ENCODE measurements at regions not wholly inside any gene's neighbourhood (a gene's known extent, or its start where the extent isn't known, plus 50 kb on each side); places are given as distances from the start of the nearest gene placed in this dataset.

GRCh38 chr18:78634061-78634696 lies 345.4 kb upstream of the SALL3 start:
- Histone ChIP-seq H3K36me3 (ENCODE audit: control insufficient read depth, low read length) (no peaks in the 10 kb centered on the region), H3F3A (ENCODE audit: control insufficient read depth, insufficient read depth) (no peaks in the 10 kb centered on the region), H3K9me2 (replicated peaks; ENCODE audit: control insufficient read depth, low read length) (no peaks in the 10 kb centered on the region), H3K79me2 (ENCODE audit: control insufficient read depth, low read length) (no peaks in the 10 kb centered on the region), H3K27me3 (ENCODE audit: control insufficient read depth, low read length) (no peaks in the 10 kb centered on the region), H3K4me2 (ENCODE audit: low read length) (no peak overlapping the region), H3K27ac (ENCODE audit: low read depth, low read length) (no peak overlapping the region), H3K4me3 (ENCODE audit: low read length) (no peak overlapping the region), H3K4me1 (ENCODE audit: control insufficient read depth, low read length) (peaks cover 4% of the 10 kb centered on the region), H3K9me3 (ENCODE audit: control insufficient read depth, insufficient read depth, low read length) (peaks cover 11% of the 10 kb centered on the region; the same call in 1 of the 2 replicates), H4K20me1 (ENCODE audit: control insufficient read depth, insufficient read depth, low read depth, low read length) (no peaks in the 10 kb centered on the region)
- no peak for TF ChIP-seq CTCF (IDR thresholded peaks at IDR 0.05; ENCODE audit: low read depth, low read length, poor library complexity, severe bottlenecking)
- TF ChIP-seq EZH2phosphoT487 (IDR thresholded peaks at IDR 0.05; ENCODE audit: borderline replicate concordance, low read length) = no peak

GRCh38 chr18:78635093-78635800 lies 344.4 kb upstream of the SALL3 start:
- no peaks in the 10 kb centered on the region for H4K20me1 ChIP-seq (ENCODE audit: control insufficient read depth, insufficient read depth, low read depth, low read length)
- H3K79me2 ChIP-seq (ENCODE audit: control insufficient read depth, low read length) = no peaks in the 10 kb centered on the region
- H3K4me2 ChIP-seq (ENCODE audit: low read length) = no peak overlapping the region
- H3F3A ChIP-seq (ENCODE audit: control insufficient read depth, insufficient read depth) = no peaks in the 10 kb centered on the region
- H3K4me3 ChIP-seq (ENCODE audit: low read length) = no peak overlapping the region
- H3K9me3 ChIP-seq (ENCODE audit: control insufficient read depth, insufficient read depth, low read length) = peaks cover 11% of the 10 kb centered on the region; the same call in 1 of the 2 replicates
- no peak overlapping the region for H3K27ac ChIP-seq (ENCODE audit: low read depth, low read length)
- no peaks in the 10 kb centered on the region for H3K27me3 ChIP-seq (ENCODE audit: control insufficient read depth, low read length)
- H3K9me2 ChIP-seq (replicated peaks; ENCODE audit: control insufficient read depth, low read length) = no peaks in the 10 kb centered on the region
- no peaks in the 10 kb centered on the region for H3K36me3 ChIP-seq (ENCODE audit: control insufficient read depth, low read length)
- TF ChIP-seq EZH2phosphoT487 (IDR thresholded peaks at IDR 0.05; ENCODE audit: borderline replicate concordance, low read length) = no peak
- TF ChIP-seq CTCF (IDR thresholded peaks at IDR 0.05; ENCODE audit: low read depth, low read length, poor library complexity, severe bottlenecking) = no peak
- peaks cover 4% of the 10 kb centered on the region for H3K4me1 ChIP-seq (ENCODE audit: control insufficient read depth, low read length)

DNA sequence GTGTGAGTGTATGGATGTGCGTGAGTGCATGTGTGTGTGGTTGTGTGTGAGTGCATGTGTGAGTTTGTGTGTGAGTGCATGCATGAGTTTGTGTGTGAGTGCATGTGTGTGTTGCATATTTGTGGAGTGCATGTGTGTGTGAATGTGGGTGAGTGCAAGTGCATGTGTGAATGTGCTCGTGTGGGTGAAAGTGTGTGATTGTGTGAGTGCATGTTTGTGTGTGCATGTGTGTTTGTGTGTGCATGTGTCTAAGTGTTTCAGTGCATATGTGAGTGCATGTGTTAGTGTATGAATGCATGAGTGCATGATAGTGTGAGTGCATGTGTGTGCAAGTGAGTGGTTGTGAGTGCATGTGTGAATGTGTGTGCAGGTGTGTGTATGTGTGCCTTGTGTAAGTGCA lies 343.4 kb upstream of the SALL3 start:
- no peaks in the 10 kb centered on the region for H3K27me3 ChIP-seq (ENCODE audit: control insufficient read depth, low read length)

More for the DNA sequence above, 343.4 kb upstream of the SALL3 start:
- H3K9me3 ChIP-seq (ENCODE audit: control insufficient read depth, insufficient read depth, low read length) = peaks cover 11% of the 10 kb centered on the region; the same call in 1 of the 2 replicates
- no peaks in the 10 kb centered on the region for H3K36me3 ChIP-seq (ENCODE audit: control insufficient read depth, low read length)
- no peak overlapping the region for H3K4me3 ChIP-seq (ENCODE audit: low read length)
- H3K4me1 ChIP-seq (ENCODE audit: control insufficient read depth, low read length) = peaks cover 5% of the 10 kb centered on the region
- H4K20me1 ChIP-seq (ENCODE audit: control insufficient read depth, insufficient read depth, low read depth, low read length) = no peaks in the 10 kb centered on the region
- H3K9me2 ChIP-seq (replicated peaks; ENCODE audit: control insufficient read depth, low read length) = no peaks in the 10 kb centered on the region
- no peak for TF ChIP-seq CTCF (IDR thresholded peaks at IDR 0.05; ENCODE audit: low read depth, low read length, poor library complexity, severe bottlenecking)
- H3K4me2 ChIP-seq (ENCODE audit: low read length) = no peak overlapping the region
- H3F3A ChIP-seq (ENCODE audit: control insufficient read depth, insufficient read depth) = no peaks in the 10 kb centered on the region
- no peaks in the 10 kb centered on the region for H3K79me2 ChIP-seq (ENCODE audit: control insufficient read depth, low read length)
- no peak overlapping the region for H3K27ac ChIP-seq (ENCODE audit: low read depth, low read length)
